ENCODE measurements at regions not wholly inside any gene's neighbourhood (a gene's known extent, or its start where the extent isn't known, plus 50 kb on each side); places are given as distances from the start of the nearest gene placed in this dataset.
A peak's percentile ranks its signal among the peaks of the same experiment; 100 is the strongest.
"Not testable (repeated sequence)": the region's sequence is repeated elsewhere in the genome, so short reads cannot be mapped to it uniquely, and the experiment has no call there.

DNA sequence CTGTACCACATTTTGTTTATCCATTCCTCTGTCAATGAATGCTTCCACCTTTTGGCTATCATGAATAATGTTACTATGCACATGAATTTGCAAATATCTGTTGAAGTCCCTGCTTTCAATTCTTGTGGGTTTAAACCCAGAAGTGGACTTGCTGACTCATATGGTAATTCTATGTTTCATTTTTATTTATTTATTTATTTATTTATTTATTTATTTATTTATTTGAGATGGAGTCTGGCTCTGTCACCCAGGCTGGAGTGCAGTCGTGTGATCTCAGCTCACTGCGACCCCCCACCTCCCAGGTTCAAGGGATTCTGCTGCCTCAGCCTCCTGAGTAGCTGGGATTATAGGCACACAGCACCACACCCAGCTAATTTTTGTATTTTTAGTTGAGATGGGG, 664.3 kb downstream of the KCNJ18 start:
- in situ Hi-C loops (cut with HindIII; ENCODE audit: low pct_unique_long_range_greater_than_20kb, low sequenced_read_pairs); DNase-seq (ENCODE audit: low read depth, low spot score): not testable (repeated sequence)

DNA sequence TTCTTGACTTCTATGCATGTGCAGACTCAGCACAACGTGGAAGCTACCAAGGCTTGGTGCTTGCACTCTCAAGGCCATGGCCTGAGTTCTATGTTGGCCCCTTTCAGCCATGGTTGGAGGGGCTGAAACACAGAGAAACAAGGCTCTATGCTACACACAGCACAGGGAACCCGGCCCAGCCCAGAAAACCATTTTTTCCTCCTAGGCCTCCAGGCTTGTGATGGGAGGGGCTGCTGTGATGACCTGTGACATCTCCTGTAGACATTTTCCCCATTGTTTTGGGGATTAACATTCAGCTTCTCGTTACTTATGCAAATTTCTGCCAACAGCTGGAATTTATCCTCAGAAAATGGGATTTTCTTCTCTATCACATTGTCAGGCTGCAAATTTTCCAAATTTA, 678.7 kb downstream of the KCNJ18 start:
- DNase-seq (ENCODE audit: low read depth, low spot score); in situ Hi-C loops (cut with HindIII; ENCODE audit: low pct_unique_long_range_greater_than_20kb, low sequenced_read_pairs): not testable (repeated sequence)

DNA sequence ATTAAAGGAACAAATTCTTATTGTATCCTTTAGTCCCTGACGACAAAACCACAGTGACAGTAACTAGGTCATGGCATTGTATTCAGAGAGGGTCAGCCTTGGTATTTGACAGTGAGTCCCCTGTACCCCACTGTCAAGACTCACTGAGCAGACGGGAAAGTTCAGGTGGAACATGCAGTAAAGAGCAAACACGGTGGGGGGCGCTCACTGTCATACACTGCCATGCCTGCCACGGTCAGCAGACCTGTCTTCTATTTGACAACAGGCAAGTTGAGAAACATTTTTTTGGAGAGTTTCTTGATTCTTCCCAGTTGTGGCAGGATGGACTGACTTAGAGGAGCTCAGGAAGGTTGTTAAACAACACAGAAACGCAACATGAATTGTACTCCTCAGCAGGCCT, 681.6 kb downstream of the KCNJ18 start:
- in situ Hi-C loops (cut with HindIII; ENCODE audit: low pct_unique_long_range_greater_than_20kb, low sequenced_read_pairs): no loop called here
- no peak for DNase-seq (ENCODE audit: low read depth, low spot score)

DNA sequence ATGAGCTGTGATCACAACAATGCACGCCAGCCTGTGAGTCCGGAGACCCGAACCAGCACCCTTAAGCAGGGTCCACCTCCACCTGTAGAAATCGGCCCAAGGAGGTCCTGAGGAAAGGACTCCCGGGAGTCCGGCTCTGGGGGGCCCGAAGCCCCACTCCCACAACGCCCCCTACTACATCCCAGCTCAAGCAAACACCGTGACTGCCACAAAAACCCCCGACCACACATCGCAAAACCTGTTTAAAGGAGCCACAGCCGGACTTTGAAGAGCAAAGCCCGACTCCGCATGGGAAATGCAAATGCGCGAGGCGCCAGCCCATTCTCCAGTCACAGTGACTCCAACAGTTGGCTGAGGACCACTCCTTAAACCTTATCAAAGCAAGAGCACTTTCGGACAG, 682.4 kb downstream of the KCNJ18 start:
- no peak for DNase-seq (ENCODE audit: low read depth, low spot score)
- in situ Hi-C loops (cut with HindIII; ENCODE audit: low pct_unique_long_range_greater_than_20kb, low sequenced_read_pairs): no loop called here

DNA sequence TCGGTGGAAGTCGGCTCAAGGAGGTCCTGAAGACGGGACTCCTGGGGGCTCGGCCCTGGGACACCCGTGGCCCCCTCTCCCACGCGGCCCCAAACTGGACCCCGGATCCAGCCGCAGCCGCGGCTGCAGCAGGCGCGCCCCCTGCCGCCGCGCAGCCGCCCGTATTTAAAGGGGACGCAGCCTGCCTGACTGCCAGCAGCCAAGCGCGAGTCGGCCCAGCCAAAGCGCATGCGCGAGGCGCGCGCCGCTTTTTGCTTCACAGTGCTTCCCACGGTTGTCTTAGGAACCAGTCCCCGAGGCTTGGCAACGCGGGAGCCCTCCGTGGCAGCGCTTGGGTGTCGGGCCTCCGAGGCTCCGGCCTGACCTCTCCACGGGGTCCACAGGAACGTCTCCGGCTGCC, 684.4 kb downstream of the KCNJ18 start:
- in situ Hi-C loops (cut with HindIII; ENCODE audit: low pct_unique_long_range_greater_than_20kb, low sequenced_read_pairs); DNase-seq (ENCODE audit: low read depth, low spot score): not testable (repeated sequence)

DNA sequence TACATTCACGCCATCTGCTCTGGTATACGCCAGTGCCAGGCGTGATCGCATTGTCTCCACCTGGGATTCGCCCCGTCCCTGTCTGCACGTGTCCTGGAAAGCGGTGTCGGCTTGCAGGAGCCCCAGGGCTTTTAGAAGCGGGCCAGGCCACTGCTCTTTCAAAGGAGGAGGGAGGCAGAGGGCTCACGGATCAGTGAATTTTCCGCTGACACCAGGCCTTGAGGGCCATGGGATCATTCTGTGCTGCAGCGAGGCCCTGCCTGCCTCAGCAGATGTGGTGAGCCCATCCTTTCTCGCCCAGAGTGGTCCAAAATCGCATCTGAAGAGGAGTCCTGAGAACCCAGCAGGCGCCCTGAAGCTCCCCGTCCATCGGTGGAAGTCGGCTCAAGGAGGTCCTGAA, 686.4 kb downstream of the KCNJ18 start:
- DNase-seq (ENCODE audit: low read depth, low spot score); in situ Hi-C loops (cut with HindIII; ENCODE audit: low pct_unique_long_range_greater_than_20kb, low sequenced_read_pairs): not testable (repeated sequence)

DNA sequence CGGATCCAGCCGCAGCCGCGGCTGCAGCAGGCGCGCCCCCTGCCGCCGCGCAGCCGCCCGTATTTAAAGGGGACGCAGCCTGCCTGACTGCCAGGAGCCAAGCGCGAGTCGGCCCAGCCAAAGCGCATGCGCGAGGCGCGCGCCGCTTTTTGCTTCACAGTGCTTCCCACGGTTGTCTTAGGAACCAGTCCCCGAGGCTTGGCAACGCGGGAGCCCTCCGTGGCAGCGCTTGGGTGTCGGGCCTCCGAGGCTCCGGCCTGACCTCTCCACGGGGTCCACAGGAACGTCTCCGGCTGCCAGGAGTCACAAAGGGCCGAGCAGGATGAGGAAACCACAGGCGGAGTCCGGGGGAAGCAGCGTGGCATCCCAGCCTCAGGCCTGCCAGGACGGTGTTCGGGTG, 689.3 kb downstream of the KCNJ18 start:
- in situ Hi-C loops (cut with HindIII; ENCODE audit: low pct_unique_long_range_greater_than_20kb, low sequenced_read_pairs); DNase-seq (ENCODE audit: low read depth, low spot score): not testable (repeated sequence)

DNA sequence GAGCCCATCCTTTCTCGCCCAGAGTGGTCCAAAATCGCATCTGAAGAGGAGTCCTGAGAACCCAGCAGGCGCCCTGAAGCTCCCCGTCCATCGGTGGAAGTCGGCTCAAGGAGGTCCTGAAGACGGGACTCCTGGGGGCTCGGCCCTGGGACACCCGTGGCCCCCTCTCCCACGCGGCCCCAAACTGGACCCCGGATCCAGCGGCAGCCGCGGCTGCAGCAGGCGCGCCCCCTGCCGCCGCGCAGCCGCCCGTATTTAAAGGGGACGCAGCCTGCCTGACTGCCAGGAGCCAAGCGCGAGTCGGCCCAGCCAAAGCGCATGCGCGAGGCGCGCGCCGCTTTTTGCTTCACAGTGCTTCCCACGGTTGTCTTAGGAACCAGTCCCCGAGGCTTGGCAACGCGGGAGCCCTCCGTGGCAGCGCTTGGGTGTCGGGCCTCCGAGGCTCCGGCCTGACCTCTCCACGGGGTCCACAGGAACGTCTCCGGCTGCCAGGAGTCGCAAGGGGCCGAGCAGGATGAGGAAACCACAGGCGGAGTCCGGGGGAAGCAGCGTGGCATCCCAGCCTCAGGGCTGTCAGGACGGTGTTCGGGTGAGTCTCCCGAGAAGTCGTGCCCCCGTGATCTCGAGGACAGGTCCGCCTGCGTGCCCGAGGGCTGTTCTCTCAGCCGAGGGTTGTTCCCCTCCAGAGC, 691.6 kb downstream of the KCNJ18 start:
- in situ Hi-C loops (cut with HindIII; ENCODE audit: low pct_unique_long_range_greater_than_20kb, low sequenced_read_pairs): not testable (repeated sequence)

DNA sequence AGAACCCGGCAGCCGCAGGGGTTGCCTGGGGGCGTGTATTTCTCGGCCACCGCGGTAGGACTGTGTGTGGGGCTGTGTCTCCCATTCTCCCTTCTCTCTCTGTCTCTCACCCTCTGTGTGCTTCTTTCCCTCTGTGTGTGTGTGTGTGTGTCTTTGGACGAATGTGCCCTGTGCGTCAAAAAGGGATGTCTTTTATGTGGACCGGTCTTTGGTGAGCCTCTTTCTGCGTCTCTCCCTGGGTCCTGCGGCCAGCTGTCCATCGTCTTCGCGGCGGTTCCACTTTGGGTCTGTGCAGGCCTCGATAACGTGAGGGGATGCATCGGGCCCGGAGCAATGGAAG, 692.1 kb downstream of the KCNJ18 start:
- DNase-seq (ENCODE audit: low read depth, low spot score); in situ Hi-C loops (cut with HindIII; ENCODE audit: low pct_unique_long_range_greater_than_20kb, low sequenced_read_pairs): not testable (repeated sequence)

More for the DNA sequence above, 691.6 kb downstream of the KCNJ18 start:
- not testable (repeated sequence) for DNase-seq (ENCODE audit: low read depth, low spot score)

DNA sequence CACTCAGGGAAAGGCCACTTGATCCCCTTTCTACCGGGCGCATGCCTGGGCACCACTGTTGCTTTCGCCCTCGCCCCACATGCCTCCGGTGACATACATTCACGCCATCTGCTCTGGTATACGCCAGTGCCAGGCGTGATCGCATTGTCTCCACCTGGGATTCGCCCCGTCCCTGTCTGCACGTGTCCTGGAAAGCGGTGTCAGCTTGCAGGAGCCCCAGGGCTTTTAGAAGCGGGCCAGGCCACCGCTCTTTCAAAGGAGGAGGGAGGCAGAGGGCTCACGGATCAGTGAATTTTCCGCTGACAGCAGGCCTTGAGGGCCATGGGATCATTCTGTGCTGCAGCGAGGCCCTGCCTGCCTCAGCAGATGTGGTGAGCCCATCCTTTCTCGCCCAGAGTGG, 706.1 kb downstream of the KCNJ18 start:
- in situ Hi-C loops (cut with HindIII; ENCODE audit: low pct_unique_long_range_greater_than_20kb, low sequenced_read_pairs): not testable (repeated sequence)

DNA sequence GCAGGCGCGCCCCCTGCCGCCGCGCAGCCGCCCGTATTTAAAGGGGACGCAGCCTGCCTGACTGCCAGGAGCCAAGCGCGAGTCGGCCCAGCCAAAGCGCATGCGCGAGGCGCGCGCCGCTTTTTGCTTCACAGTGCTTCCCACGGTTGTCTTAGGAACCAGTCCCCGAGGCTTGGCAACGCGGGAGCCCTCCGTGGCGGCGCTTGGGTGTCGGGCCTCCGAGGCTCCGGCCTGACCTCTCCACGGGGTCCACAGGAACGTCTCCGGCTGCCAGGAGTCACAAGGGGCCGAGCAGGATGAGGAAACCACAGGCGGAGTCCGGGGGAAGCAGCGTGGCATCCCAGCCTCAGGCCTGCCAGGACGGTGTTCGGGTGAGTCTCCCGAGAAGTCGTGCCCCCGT, 706.7 kb downstream of the KCNJ18 start:
- DNase-seq (ENCODE audit: low read depth, low spot score); in situ Hi-C loops (cut with HindIII; ENCODE audit: low pct_unique_long_range_greater_than_20kb, low sequenced_read_pairs): not testable (repeated sequence)

More for the DNA sequence above, 706.1 kb downstream of the KCNJ18 start:
- DNase-seq (ENCODE audit: low read depth, low spot score): not testable (repeated sequence)

DNA sequence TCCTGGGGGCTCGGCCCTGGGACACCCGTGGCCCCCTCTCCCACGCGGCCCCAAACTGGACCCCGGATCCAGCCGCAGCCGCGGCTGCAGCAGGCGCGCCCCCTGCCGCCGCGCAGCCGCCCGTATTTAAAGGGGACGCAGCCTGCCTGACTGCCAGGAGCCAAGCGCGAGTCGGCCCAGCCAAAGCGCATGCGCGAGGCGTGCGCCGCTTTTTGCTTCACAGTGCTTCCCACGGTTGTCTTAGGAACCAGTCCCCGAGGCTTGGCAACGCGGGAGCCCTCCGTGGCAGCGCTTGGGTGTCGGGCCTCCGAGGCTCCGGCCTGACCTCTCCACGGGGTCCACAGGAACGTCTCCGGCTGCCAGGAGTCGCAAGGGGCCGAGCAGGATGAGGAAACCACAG, 712.8 kb downstream of the KCNJ18 start:
- in situ Hi-C loops (cut with HindIII; ENCODE audit: low pct_unique_long_range_greater_than_20kb, low sequenced_read_pairs); DNase-seq (ENCODE audit: low read depth, low spot score): not testable (repeated sequence)

DNA sequence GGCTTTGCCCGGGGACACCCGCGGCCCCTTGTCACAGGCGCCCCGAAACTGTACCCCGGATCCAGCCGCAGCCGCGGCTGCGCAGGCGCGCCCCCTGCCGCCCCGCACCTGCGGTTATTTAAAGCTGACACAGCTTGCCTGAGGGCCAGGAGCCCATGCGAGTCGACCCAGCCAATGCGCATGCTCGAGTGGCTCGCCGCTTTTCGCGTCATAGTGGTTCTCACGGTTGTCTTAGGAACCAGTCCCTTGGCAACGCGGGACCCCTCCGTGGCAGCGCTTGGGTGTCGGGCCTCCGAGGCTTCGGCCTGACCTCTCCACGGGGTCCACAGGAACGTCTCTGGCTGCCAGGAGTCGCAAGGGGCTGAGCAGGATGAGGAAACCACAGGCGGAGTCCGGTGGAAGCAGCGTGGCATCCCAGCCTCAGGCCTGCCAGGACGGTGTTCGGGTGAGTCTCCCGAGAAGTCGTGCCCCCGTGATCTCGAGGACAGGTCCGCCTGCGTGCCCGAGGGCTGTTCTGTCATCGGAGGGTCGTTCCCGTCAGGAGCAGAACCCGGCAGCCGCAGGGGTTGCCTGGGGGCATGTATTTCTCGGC, 716.9 kb downstream of the KCNJ18 start:
- no peak for DNase-seq (ENCODE audit: low read depth, low spot score)
- in situ Hi-C loops (cut with HindIII; ENCODE audit: low pct_unique_long_range_greater_than_20kb, low sequenced_read_pairs): no loop called here

DNA sequence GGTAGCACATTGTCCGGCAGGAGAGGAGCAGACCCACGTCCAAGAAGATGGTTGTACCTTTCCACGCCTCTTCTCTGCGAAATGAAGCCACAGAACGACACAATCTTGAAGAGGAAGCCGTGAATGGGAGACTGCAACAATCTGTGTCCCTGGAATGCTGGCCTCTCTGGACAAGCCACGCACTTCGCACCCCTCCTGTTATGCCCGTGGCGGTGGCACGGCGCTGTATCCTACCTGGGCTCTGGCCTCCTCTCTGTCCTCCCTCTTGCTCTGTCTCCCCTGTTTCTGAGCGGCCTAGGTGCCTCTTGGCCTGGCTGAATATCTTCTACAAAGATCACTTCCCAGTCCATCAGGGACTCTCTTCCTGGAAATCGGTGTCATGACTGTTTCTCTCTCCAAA, 717.8 kb downstream of the KCNJ18 start:
- in situ Hi-C loops (cut with HindIII; ENCODE audit: low pct_unique_long_range_greater_than_20kb, low sequenced_read_pairs): no loop called here
- no peak for DNase-seq (ENCODE audit: low read depth, low spot score)

DNA sequence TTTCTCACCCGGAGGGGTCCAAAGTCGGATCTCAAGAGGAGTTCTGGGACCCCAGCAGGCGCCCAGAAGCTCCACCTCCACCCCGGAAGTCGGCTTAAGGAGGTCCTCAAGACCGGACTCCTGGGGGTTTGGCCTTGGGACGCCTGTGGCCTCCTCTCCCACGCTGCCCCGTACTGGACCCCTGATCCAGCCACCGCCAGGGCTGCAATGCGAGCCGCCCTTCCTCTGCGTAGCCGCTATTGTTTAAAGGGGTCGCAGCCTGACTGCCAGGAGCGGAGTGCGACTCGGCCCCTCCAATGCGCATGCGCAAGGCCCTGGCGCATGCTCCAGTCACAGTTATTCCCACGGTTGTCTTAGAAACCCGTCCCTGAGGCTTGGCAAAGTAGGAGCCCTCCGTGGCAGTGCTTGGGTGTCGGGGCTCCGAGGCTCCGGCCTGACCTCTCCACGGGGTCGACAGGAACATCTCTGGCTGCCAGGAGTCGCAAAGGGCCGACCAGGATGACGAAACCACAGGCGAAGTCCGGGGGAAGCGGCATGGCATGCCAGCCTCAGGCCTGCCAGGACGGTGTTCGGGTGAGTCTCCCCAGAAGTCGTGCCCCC, 719.0 kb downstream of the KCNJ18 start:
- in situ Hi-C loops (cut with HindIII; ENCODE audit: low pct_unique_long_range_greater_than_20kb, low sequenced_read_pairs): no loop called here
- DNase-seq (ENCODE audit: low read depth, low spot score): no peak

DNA sequence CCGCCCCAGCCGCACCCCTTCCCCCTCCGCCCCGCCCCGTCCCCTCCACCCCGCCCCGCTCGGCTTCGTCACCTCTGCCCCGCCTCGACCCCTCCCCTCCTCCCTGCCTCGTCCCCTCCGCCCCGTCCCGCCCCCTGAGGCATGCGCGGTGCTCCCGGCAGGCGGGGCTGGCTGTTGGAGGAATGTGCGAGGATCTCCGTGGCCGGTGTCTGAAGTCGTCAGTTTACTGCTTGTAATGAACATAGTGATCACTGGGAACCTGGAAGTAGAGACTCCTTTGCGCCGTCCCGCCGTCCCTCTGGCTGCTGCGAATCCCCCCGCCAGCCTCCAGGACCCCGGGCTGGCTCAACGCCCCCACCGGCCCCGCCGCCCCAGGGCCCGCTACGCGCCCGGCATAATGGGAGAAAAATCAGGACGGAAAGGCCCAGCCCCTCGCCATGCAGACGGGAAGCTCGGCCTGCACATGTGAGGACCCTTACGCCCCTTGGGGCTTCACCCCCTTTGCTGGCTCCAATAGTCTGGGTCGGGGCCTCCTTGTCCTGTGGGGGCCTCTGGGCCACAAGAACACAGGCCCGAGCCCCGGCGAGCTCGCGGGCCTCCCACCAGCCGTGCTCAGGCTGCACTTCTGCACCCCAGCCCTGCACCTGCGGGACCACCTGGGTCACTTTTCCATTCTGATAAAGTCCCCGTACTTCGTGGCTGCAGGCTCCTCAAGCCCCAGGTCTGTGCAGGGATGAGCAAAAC, 743.1 kb downstream of the KCNJ18 start:
- DNase-seq (ENCODE audit: low read depth, low spot score): peak; percentile 37
- in situ Hi-C loops (cut with HindIII; ENCODE audit: low pct_unique_long_range_greater_than_20kb, low sequenced_read_pairs): no loop called here

DNA sequence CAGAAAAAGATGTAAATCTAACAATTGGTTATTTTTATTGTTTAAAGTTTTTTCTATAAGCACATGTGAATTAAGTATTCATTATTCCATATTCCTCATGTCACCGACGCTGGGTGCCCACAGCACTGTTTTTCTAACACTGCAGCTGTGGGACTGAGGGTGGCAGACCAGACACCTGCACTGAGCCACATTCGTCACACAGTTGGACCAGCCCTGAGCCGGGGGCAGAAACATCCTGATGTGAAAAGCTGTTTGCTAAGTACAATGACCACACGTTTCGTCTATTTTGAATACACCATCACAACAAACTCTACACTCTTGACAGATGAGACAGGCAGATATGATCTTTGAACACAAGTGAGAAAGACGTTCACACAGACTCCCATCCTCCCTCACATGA, 749.5 kb downstream of the KCNJ18 start:
- in situ Hi-C loops (cut with HindIII; ENCODE audit: low pct_unique_long_range_greater_than_20kb, low sequenced_read_pairs): no loop called here
- no peak for DNase-seq (ENCODE audit: low read depth, low spot score)

DNA sequence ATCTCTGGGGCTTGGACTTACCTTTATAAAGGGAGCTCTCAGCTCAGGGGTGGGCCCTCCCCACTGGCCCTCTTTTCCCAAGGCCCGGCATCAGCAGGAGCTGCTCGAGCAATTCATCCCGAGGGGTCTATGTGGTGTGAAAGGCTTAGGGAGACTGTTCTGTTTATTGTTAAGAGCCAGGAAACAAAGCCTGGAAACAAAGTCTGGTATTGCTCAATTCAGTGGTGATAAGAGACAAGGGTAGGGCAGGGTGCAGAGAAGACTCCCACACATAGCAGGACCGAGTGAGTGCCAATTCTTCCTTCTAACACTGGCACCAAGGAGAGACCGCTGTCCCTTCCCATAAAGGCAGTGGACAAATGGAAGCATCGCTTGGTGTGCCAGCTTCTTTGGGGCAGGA, 750.7 kb downstream of the KCNJ18 start:
- no peak for DNase-seq (ENCODE audit: low read depth, low spot score)
- in situ Hi-C loops (cut with HindIII; ENCODE audit: low pct_unique_long_range_greater_than_20kb, low sequenced_read_pairs): no loop called here
